Dermis microvascular lymphatic vessel endothelial cell (primary cell): ENCODE measurements at regions not wholly inside any gene's neighbourhood (a gene's known extent, or its start where the extent isn't known, plus 50 kb on each side); places are given as distances from the start of the nearest gene placed in this dataset.

ENCODE experiments used
- DNase-seq, 2 donors: peaks; one replicate each; pipeline versions ENCODE4 v3.0.0 to v3.0.0-alpha.2; 2010; ENCODE audit warnings: low read depth in 2 of 2

GRCh38 chr1:218525451-218526197 is 180.5 kb downstream of the TGFB2 start:
- peak; percentile 13 to 35 for DNase-seq

- no peak for DNase-seq
Observed at GRCh38 chr1:218526198-218526580, 181.1 kb downstream of the TGFB2 start.

- DNase-seq = no peak
Observed at GRCh38 chr1:218527737-218528136, 182.6 kb downstream of the TGFB2 start.

- no peak for DNase-seq
Observed at GRCh38 chr1:218529646-218530300, 184.6 kb downstream of the TGFB2 start.

GRCh38 chr1:218531936-218532335 is 186.8 kb downstream of the TGFB2 start:
- DNase-seq = no peak

- DNase-seq = no peak
Observed at GRCh38 chr1:218536296-218536986, 191.3 kb downstream of the TGFB2 start.

- DNase-seq = no peak
Observed at GRCh38 chr1:218537122-218537913, 192.2 kb downstream of the TGFB2 start.

GRCh38 chr1:218538341-218538740 is 193.2 kb downstream of the TGFB2 start:
- no peak for DNase-seq

- DNase-seq = peak in 1 of 2 donors; percentile 13
Observed at GRCh38 chr1:218546314-218546713, 201.2 kb downstream of the TGFB2 start.

- no peak for DNase-seq
Observed at GRCh38 chr1:218547957-218548730, 203.0 kb downstream of the TGFB2 start.

GRCh38 chr1:218548764-218549163 is 203.6 kb downstream of the TGFB2 start:
- DNase-seq = no peak

- no peak for DNase-seq
Observed at GRCh38 chr1:218553197-218553596, 208.1 kb downstream of the TGFB2 start.

GRCh38 chr1:218556016-218556415 is 210.9 kb downstream of the TGFB2 start:
- no peak for DNase-seq

GRCh38 chr1:218557731-218558130 is 212.6 kb downstream of the TGFB2 start:
- DNase-seq = peak; percentile 97 to 98

GRCh38 chr1:218558271-218558810 is 213.2 kb downstream of the TGFB2 start:
- DNase-seq = peak; percentile 65 to 82

- DNase-seq = no peak
Observed at GRCh38 chr1:218565377-218565776, 220.2 kb downstream of the TGFB2 start.

- no peak for DNase-seq
Observed at GRCh38 chr1:218568962-218569550, 223.9 kb downstream of the TGFB2 start.

GRCh38 chr1:218570456-218570855 is 225.3 kb downstream of the TGFB2 start:
- no peak for DNase-seq

GRCh38 chr1:218571491-218571890 is 226.4 kb downstream of the TGFB2 start:
- DNase-seq = no peak

- no peak for DNase-seq
Observed at GRCh38 chr1:218572050-218572449, 226.9 kb downstream of the TGFB2 start.
